Activated naive CD8-positive, alpha-beta T cell (primary cell): ENCODE measurements at regions not wholly inside any gene's neighbourhood (a gene's known extent, or its start where the extent isn't known, plus 50 kb on each side); places are given as distances from the start of the nearest gene placed in this dataset.
"Not testable (repeated sequence)": the region's sequence is repeated elsewhere in the genome, so short reads cannot be mapped to it uniquely, and the experiment has no call there.

Experiments
- H3K27ac Mint-ChIP-seq: one replicate; pipeline ENCODE4 v1.8.0; 2021; ENCODE audit warnings: mixed read lengths
- H3K27me3 Mint-ChIP-seq: one replicate; pipeline ENCODE4 v1.8.0; 2021; ENCODE audit warnings: mixed read lengths
- H3K36me3 Mint-ChIP-seq: one replicate; pipeline ENCODE4 v1.8.0; 2021; ENCODE audit warnings: mixed read lengths
- H3K4me1 Mint-ChIP-seq: one replicate; pipeline ENCODE4 v1.8.0; 2021; ENCODE audit warnings: low read depth, mixed read lengths
- H3K4me3 Mint-ChIP-seq: one replicate; pipeline ENCODE4 v1.8.0; 2021; ENCODE audit warnings: mild to moderate bottlenecking, mixed read lengths
- H3K9me3 Mint-ChIP-seq: one replicate; pipeline ENCODE4 v1.8.0; 2021; ENCODE audit warnings: low read depth, mixed read lengths

GRCh38 chr1:234915924-234916675, 212.5 kb downstream of the TOMM20 start:
- Mint-ChIP-seq H3K27ac (no peak overlapping the region), H3K4me3 (no peak overlapping the region), H3K9me3 (no peaks in the 10 kb centered on the region), H3K4me1 (peaks cover 22% of the 10 kb centered on the region), H3K27me3 (no peaks in the 10 kb centered on the region), H3K36me3 (no peaks in the 10 kb centered on the region)

DNA sequence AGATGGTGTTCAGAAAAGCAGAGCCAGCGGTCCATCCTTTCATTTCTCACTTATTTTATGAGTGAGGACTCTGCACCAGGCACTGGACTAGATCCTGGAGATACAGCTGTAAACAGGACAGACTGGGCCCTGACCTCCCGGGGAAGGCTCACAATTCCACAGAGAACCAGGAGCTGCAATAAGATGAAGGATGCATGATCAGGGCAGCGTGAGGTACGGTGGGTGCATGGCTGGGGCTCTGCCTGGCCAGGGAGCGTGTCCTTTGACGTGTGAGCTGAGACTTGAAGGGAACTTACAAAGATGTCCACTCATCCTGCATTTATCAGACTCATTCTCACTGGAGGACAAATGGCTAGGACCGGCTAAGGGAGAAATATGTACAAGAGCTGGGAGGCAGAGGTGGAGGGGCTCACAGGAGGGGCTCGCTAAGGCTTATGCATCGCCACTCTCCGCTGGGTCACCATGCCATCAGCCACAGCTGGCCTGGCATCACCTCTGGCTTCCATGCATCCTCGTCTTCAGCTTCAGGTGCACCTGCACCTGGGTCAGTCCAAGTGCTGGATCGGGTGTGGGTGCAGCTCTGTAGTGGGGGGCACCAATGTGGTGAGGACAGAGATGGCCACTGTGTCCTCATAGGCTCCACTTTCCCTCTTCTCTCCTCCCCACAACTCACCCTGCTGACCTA, 213.9 kb downstream of the TOMM20 start:
- H3K9me3 Mint-ChIP-seq, result no peaks in the 10 kb centered on the region
- H3K27ac Mint-ChIP-seq, result no peak overlapping the region
- H3K4me1 Mint-ChIP-seq, result peaks cover 23% of the 10 kb centered on the region
- no peaks in the 10 kb centered on the region for H3K27me3 Mint-ChIP-seq
- no peaks in the 10 kb centered on the region for H3K36me3 Mint-ChIP-seq
- no peak overlapping the region for H3K4me3 Mint-ChIP-seq

- Mint-ChIP-seq H3K27ac (no peak overlapping the region), H3K36me3 (no peaks in the 10 kb centered on the region), H3K9me3 (no peaks in the 10 kb centered on the region), H3K4me1 (peaks cover 23% of the 10 kb centered on the region), H3K27me3 (no peaks in the 10 kb centered on the region), H3K4me3 (no peak overlapping the region)
These were observed 214.9 kb downstream of the TOMM20 start for GRCh38 chr1:234913771-234914170.

DNA sequence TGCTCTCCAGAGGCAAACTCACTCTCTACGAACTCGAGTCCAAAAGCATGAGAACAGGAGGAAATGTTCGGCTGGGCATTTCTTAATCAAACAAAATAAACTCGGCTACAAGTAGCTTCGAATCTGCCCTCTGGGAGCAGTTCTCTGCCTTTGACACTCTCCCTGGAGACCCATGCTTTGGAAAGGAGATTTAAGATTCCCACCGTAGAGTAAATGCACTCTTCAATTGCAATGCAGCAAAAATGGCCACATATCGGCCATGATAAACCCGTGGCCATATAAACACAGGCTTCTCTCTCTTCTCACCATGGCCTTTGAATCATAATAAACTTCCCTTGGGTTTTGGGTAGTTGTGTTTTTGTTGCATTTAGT, 215.4 kb downstream of the TOMM20 start:
- Mint-ChIP-seq H3K36me3 (no peaks in the 10 kb centered on the region), H3K4me3 (no peak overlapping the region), H3K4me1 (peaks cover 23% of the 10 kb centered on the region), H3K27ac (no peak overlapping the region), H3K9me3 (no peaks in the 10 kb centered on the region), H3K27me3 (no peaks in the 10 kb centered on the region)

- H3K36me3 Mint-ChIP-seq, result no peaks in the 10 kb centered on the region
- H3K27ac Mint-ChIP-seq, result no peak overlapping the region
- peak overlapping the region; percentile 32 for H3K4me3 Mint-ChIP-seq
- no peaks in the 10 kb centered on the region for H3K9me3 Mint-ChIP-seq
- H3K27me3 Mint-ChIP-seq, result no peaks in the 10 kb centered on the region
- H3K4me1 Mint-ChIP-seq, result peaks cover 23% of the 10 kb centered on the region
These were observed 215.9 kb downstream of the TOMM20 start for GRCh38 chr1:234912548-234913277.

- no peaks in the 10 kb centered on the region for H3K9me3 Mint-ChIP-seq
- no peaks in the 10 kb centered on the region for H3K36me3 Mint-ChIP-seq
- H3K27ac Mint-ChIP-seq, result peak overlapping the region; percentile 68
- H3K27me3 Mint-ChIP-seq, result no peaks in the 10 kb centered on the region
- H3K4me1 Mint-ChIP-seq, result peaks cover 23% of the 10 kb centered on the region
- peak overlapping the region; percentile 40 for H3K4me3 Mint-ChIP-seq
These were observed 216.8 kb downstream of the TOMM20 start for GRCh38 chr1:234911787-234912186.

- Mint-ChIP-seq H3K4me1 (peaks cover 23% of the 10 kb centered on the region), H3K27ac (peak overlapping the region; percentile 68)
- H3K4me3 Mint-ChIP-seq, H3K27me3 Mint-ChIP-seq, H3K9me3 Mint-ChIP-seq, H3K36me3 Mint-ChIP-seq: not testable (repeated sequence)
These were observed 217.5 kb downstream of the TOMM20 start for GRCh38 chr1:234911136-234911535.

DNA sequence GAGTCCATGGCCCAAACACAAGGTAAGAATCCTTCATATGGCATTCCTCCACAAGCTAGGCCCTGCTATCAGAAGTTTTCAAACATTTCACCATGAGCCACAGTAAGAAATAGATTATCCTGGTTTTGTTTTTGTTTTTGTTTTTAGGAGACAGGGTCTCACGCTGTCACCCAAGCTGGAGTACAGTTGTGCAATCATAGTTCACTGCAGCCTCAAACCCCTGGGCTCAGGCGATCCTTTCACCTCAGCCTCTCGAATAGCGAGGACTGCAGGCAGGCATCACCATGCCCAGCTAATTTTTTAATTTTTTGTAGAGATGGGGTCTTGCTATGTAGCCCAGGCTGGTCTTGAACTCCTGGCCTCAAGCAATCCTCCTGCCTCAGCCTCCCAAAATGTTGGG, 218.8 kb downstream of the TOMM20 start:
- H3K27me3 Mint-ChIP-seq, result no peaks in the 10 kb centered on the region
- no peak overlapping the region for H3K27ac Mint-ChIP-seq
- no peak overlapping the region for H3K4me3 Mint-ChIP-seq
- no peaks in the 10 kb centered on the region for H3K36me3 Mint-ChIP-seq
- no peaks in the 10 kb centered on the region for H3K9me3 Mint-ChIP-seq
- H3K4me1 Mint-ChIP-seq, result peaks cover 23% of the 10 kb centered on the region

DNA sequence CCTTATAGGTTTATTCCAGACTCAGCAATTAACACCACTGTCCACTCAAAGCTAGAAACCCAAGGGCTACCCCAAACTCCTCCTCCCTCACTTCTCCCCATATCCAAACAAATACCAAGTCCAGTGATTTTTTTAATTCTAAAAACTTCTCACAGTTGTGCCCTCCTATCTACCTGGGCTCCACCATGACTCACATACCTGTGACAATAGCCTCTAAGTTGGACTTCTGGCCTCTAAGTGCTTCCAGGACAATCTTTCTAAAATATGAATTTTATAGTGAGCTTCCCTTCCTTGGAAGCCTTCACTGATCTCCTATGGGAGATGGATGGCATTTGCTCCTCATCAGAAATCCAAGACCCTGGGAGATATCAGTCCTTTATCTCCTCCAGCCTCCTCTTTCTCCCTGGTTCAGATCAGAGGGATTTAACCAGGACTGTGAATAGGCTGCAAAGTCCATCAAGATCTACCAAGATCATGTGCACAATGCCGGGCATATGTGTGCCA, 219.3 kb downstream of the TOMM20 start:
- no peak overlapping the region for H3K27ac Mint-ChIP-seq
- peaks cover 23% of the 10 kb centered on the region for H3K4me1 Mint-ChIP-seq
- H3K9me3 Mint-ChIP-seq, result no peaks in the 10 kb centered on the region
- no peaks in the 10 kb centered on the region for H3K27me3 Mint-ChIP-seq
- H3K36me3 Mint-ChIP-seq, result no peaks in the 10 kb centered on the region
- H3K4me3 Mint-ChIP-seq, result no peak overlapping the region

GRCh38 chr1:234908571-234908970, 220.1 kb downstream of the TOMM20 start:
- no peaks in the 10 kb centered on the region for H3K9me3 Mint-ChIP-seq
- no peak overlapping the region for H3K27ac Mint-ChIP-seq
- H3K4me1 Mint-ChIP-seq, result peaks cover 23% of the 10 kb centered on the region
- H3K27me3 Mint-ChIP-seq, result no peaks in the 10 kb centered on the region
- H3K36me3 Mint-ChIP-seq, result no peaks in the 10 kb centered on the region
- H3K4me3 Mint-ChIP-seq, result no peak overlapping the region

DNA sequence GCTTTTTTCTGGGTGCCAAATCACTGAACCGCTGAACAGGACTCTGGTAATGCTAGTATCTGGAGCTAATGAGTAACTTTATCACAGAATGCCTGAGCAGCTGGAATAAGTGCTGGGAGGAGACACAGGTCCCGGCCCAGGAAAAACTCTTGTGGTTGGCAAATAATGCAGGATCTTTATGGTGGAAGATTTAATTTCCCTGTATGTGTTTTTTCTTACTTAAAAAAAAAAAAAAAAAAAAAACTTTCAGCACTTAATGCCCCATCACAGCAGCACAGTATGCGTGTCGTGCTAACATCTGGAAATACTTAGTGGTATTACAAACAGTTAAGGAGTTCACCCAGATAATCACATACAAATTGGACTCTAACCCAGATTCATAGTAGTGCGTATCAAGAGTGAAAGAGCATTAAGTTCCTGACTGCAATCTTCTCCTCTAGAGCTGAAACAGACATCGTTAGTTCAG, 220.7 kb downstream of the TOMM20 start:
- Mint-ChIP-seq H3K27me3 (no peaks in the 10 kb centered on the region), H3K36me3 (no peaks in the 10 kb centered on the region), H3K27ac (no peak overlapping the region), H3K9me3 (no peaks in the 10 kb centered on the region), H3K4me1 (peaks cover 20% of the 10 kb centered on the region), H3K4me3 (no peak overlapping the region)

- Mint-ChIP-seq H3K27me3 (no peaks in the 10 kb centered on the region), H3K4me1 (peaks cover 15% of the 10 kb centered on the region), H3K27ac (no peak overlapping the region), H3K4me3 (no peak overlapping the region), H3K36me3 (no peaks in the 10 kb centered on the region), H3K9me3 (no peaks in the 10 kb centered on the region)
These were observed 221.3 kb downstream of the TOMM20 start for GRCh38 chr1:234907208-234907939.

- Mint-ChIP-seq H3K4me3 (no peak overlapping the region), H3K9me3 (no peaks in the 10 kb centered on the region), H3K4me1 (peaks cover 7% of the 10 kb centered on the region), H3K36me3 (no peaks in the 10 kb centered on the region), H3K27ac (no peak overlapping the region), H3K27me3 (no peaks in the 10 kb centered on the region)
These were observed 222.0 kb downstream of the TOMM20 start for GRCh38 chr1:234906654-234907053.

GRCh38 chr1:234902774-234903547, 225.7 kb downstream of the TOMM20 start:
- Mint-ChIP-seq H3K4me3 (no peak overlapping the region), H3K36me3 (no peaks in the 10 kb centered on the region), H3K9me3 (no peaks in the 10 kb centered on the region), H3K27ac (no peak overlapping the region), H3K27me3 (no peaks in the 10 kb centered on the region), H3K4me1 (no peaks in the 10 kb centered on the region)
